ENCODE measurements at regions not wholly inside any gene's neighbourhood (a gene's known extent, or its start where the extent isn't known, plus 50 kb on each side); places are given as distances from the start of the nearest gene placed in this dataset.

DNA sequence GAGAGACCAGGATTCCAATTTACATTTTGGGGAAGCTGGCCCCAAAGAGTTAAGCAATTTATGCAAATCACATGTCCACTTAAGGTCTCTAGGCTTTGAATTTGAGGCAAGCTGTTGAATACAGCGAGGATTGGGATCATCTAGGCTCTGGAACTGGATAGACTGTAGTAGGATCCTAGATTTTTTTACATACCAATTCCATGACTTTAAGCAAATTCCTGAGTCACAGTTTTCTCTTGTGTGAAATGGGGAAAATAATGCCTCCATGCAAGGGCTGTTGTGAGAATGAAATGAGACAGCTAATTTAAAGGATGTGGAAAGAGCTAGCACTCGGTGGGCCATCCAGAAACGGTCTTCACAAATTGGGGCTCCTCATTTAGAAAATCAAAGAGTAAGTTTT, 103.4 kb downstream of the MINAR1 start:
- TF ChIP-seq POLR2A (IDR thresholded peaks at IDR 0.05; ENCODE audit: low read length) (no peak), GATA1 (IDR thresholded peaks at IDR 0.05; ENCODE audit: low read depth, low read length) (no peak)
